ENCODE measurements at regions not wholly inside any gene's neighbourhood (a gene's known extent, or its start where the extent isn't known, plus 50 kb on each side); places are given as distances from the start of the nearest gene placed in this dataset.

DNA sequence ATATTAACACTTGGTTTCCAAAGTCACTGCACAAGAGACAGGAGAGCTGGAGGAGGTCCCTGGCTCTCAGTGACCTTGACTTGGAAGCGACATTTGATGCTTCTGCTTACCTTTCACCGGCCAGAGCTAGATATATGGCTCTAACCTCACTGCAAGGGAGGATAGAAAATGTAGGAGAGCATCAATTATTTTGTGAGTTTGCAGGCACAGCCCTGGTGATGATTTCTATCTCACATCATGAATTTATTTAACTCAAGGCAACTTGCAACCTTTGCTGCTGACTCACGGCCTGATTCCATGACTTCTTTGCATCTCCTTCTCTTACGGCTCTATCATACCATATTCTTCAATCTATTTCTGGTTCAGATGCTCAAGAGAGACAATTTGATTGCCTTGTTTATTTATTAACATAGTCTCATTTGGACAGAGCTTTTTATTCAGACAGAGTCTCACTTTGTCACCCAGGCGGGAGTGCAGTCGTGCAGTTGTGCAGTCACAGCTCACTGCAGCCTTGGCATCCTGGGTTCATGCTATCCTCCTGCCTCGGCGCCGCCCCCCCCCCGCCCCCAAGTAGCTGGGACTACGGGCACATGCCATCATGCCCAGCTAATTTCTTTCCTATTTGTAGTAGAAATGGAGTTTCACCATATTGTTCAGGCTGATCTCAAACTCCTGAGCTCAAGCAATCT lies 196.0 kb downstream of the REEP3 start:
- TF ChIP-seq, protein P1, sequence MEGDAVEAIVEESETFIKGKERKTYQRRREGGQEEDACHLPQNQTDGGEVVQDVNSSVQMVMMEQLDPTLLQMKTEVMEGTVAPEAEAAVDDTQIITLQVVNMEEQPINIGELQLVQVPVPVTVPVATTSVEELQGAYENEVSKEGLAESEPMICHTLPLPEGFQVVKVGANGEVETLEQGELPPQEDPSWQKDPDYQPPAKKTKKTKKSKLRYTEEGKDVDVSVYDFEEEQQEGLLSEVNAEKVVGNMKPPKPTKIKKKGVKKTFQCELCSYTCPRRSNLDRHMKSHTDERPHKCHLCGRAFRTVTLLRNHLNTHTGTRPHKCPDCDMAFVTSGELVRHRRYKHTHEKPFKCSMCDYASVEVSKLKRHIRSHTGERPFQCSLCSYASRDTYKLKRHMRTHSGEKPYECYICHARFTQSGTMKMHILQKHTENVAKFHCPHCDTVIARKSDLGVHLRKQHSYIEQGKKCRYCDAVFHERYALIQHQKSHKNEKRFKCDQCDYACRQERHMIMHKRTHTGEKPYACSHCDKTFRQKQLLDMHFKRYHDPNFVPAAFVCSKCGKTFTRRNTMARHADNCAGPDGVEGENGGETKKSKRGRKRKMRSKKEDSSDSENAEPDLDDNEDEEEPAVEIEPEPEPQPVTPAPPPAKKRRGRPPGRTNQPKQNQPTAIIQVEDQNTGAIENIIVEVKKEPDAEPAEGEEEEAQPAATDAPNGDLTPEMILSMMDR (conservative IDR thresholded peaks at IDR 0.05; ENCODE audit: low read depth, low read length) = no peak
- no peak for DNase-seq (ENCODE audit: low read depth)
- H3K4me3 ChIP-seq (ENCODE audit: low read depth, low read length) = no peak overlapping the region

DNA sequence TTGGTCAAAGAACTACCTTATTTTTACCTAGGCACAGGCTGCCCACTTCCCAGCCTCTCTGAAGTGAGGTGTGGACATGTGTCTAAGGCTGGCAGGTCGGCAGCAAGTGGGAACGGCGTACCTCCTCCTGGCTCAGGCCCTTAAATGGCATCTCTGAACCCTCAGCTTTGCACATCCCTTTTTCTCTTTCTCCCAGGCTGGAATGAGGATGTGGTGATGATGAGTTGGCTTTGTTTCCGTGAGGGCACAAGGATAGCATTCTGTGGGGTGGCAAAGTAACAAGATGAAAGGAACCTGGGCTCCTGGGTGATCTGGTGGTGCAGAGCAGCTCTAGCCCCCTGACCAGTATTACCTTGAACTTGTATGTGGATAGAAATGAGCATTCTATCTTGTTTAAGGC lies 196.8 kb downstream of the REEP3 start:
- no peak for DNase-seq (ENCODE audit: low read depth)
- TF ChIP-seq, protein P1 (conservative IDR thresholded peaks at IDR 0.05; ENCODE audit: low read depth, low read length) = no peak
- no peak overlapping the region for H3K4me3 ChIP-seq (ENCODE audit: low read depth, low read length)

DNA sequence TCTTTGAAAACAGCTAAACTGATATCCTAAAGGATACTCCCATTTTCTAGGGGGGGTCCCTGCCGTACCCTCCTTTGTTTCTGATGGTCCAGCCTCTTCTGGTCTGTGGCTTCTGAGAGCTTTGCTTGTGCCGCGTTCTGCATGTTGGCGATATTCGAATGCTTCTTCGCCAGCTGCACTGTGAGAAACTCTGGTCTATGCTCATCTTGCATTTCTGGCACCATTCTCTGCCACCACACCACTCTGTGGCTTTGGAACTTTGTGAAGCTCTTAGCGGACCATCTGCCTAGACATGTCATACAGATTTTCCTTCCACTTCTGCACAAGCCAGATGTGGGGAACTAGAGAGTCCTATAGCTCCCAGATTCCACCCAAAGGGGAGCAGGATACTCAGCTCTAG lies 197.2 kb downstream of the REEP3 start:
- TF ChIP-seq, protein P1 (conservative IDR thresholded peaks at IDR 0.05; ENCODE audit: low read depth, low read length) = no peak
- no peak for DNase-seq (ENCODE audit: low read depth)
- no peak overlapping the region for H3K4me3 ChIP-seq (ENCODE audit: low read depth, low read length)

DNA sequence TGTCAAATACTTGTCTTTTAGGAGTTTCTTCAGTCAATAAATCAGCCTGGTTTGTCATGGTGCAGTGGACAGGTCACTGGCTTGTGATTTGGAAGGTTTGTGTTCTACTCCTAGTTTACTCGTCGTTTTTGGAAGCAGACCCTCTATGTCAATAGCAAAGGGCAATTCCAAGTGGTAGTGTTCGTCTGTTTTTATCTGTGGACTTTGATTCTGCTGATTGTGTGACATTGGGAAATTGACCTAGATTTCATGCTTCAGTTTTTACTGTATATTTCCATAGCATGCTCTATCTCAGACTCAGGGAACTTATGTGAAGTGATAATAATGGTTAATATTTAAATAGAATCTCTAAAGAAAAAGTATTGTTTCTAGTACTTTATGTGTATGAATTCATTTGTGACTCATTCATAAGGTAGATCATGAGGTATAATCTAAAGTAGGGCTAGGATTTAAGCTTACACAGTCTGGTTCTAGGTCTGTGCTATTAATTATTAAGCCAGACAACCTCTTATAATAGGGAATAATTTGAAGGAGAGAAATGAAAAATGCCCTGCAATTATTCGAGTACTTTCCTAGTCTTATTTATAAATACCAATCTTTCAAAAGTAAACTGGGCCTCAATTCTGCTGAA lies 198.1 kb downstream of the REEP3 start:
- TF ChIP-seq, protein P1 (conservative IDR thresholded peaks at IDR 0.05; ENCODE audit: low read depth, low read length) = no peak
- H3K4me3 ChIP-seq (ENCODE audit: low read depth, low read length) = no peak overlapping the region
- DNase-seq (ENCODE audit: low read depth) = no peak

DNA sequence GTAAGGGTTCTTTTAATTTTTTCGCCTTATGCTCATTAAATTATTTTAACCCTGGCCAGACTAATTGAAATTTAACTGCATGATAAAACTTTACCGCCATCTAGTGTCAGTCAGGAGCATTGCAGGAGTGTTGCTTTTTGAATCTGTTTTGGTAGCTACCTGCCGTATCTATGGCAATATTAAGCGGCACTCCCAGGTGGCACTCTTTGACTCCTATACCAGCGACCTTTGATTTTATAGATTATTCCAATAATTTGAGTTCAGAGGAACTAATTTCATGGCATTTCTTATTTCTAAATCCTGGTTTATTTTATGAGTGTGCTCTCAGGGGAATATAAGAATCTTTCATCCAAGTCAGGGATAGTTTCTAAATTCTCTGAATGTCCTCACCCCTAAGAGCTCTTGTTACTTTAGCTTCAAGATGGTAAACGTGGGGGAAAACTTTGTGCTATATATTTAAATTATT lies 198.9 kb downstream of the REEP3 start:
- no peak overlapping the region for H3K4me3 ChIP-seq (ENCODE audit: low read depth, low read length)
- DNase-seq (ENCODE audit: low read depth) = peak; percentile 66
- TF ChIP-seq, protein P1 (conservative IDR thresholded peaks at IDR 0.05; ENCODE audit: low read depth, low read length) = peak; percentile 86

DNA sequence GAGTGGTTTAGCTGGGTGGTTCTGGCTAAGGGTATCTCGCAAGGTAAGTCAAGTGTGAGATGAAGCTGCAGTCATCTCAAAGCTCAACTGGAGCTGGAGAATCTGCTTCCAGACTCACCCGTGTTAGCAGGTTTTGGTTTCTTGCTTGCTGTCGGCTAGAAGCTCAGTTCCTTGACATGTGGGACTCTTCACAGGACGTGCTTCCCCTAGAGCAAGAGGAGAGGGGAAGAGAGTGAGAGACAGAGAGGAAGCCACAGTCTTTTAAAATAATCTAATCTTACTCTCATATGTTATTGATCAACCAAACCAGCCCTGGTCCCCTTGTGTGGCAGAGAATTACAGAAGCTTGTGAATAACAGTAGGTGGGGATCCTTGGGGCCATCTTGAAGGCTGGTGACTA lies 199.5 kb downstream of the REEP3 start:
- TF ChIP-seq, protein P1 (conservative IDR thresholded peaks at IDR 0.05; ENCODE audit: low read depth, low read length) = no peak
- DNase-seq (ENCODE audit: low read depth) = no peak
- H3K4me3 ChIP-seq (ENCODE audit: low read depth, low read length) = no peak overlapping the region

DNA sequence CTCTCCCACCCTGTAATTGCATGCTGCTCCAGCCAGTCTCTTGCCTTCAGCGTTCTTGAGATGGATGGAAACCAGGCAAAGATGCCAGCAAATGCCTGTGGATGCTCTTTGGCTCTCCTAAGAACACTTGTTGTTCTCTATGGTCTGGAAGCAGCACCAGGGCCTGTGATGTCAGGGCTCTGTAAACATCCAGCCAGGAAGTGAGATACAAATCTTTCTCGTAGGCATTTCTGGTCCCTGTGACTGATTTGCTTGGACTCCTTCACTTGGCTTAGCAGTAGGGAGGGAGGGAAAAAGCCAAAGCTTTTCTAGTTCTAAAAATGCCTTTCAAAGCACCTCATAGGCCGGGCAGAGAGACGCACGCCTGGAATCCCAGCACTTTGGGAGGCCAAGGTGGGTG lies 201.3 kb downstream of the REEP3 start:
- DNase-seq (ENCODE audit: low read depth) = peak; percentile 69
- H3K4me3 ChIP-seq (ENCODE audit: low read depth, low read length) = no peak overlapping the region
- TF ChIP-seq, protein P1 (conservative IDR thresholded peaks at IDR 0.05; ENCODE audit: low read depth, low read length) = no peak

All from choroid plexus epithelial cell (primary cell).